GM23338 (cell line): ENCODE measurements at regions not wholly inside any gene's neighbourhood (a gene's known extent, or its start where the extent isn't known, plus 50 kb on each side); places are given as distances from the start of the nearest gene placed in this dataset.

ENCODE experiments used
- ATAC-seq: fragments of 200-7000 bp; cut with Tn5 transposase; 3 replicates; pipeline ENCODE4 v1.9.1; 2020
- DNase-seq: peaks from one replicate; pipeline ENCODE4 v3.0.0-alpha.2; 2015; ENCODE audit warnings: low spot score
- H2AFZ ChIP-seq: fragments of 200-600 bp; sonication (generic); 2 replicates; pipeline ENCODE4 v1.8.0; 2016; ENCODE audit warnings: antibody characterized with exemption, mild to moderate bottlenecking, moderate library complexity
- H3F3A ChIP-seq: fragments of 200-600 bp; sonication (generic); replicated peaks from 2 replicates; pipeline ENCODE4 v1.8.0; 2017; ENCODE audit warnings: antibody characterized with exemption, mixed run types, low read depth
- H3K27ac ChIP-seq: fragments of 200-600 bp; sonication (generic); 2 replicates; pipeline ENCODE4 v1.6.1; 2016; ENCODE audit warnings: low read depth
- H3K27me3 ChIP-seq: fragments of 200-600 bp; sonication (generic); 2 replicates; pipeline ENCODE4 v1.8.0; 2016; ENCODE audit warnings: mild to moderate bottlenecking, mixed run types, moderate library complexity; ENCODE audit not compliant: insufficient read depth
- H3K36me3 ChIP-seq: fragments of 200-600 bp; sonication (generic); 2 replicates; pipeline ENCODE4 v1.8.0; 2016; ENCODE audit warnings: mild to moderate bottlenecking; ENCODE audit not compliant: insufficient read depth
- H3K4me1 ChIP-seq: fragments of 200-600 bp; sonication (generic); 2 replicates; pipeline ENCODE4 v1.8.0; 2016; ENCODE audit warnings: mild to moderate bottlenecking, moderate library complexity; ENCODE audit not compliant: insufficient read depth
- H3K4me2 ChIP-seq: fragments of 200-600 bp; sonication (generic); 2 replicates; pipeline ENCODE4 v1.7.1; 2017; ENCODE audit warnings: mixed run types
- H3K4me3 ChIP-seq: fragments of 200-600 bp; sonication (generic); 2 replicates; pipeline ENCODE4 v1.6.1; 2016; ENCODE audit warnings: mixed run types
- H3K79me2 ChIP-seq: fragments of 200-600 bp; sonication (generic); replicated peaks from 2 replicates; pipeline ENCODE4 v1.8.0; 2017; ENCODE audit warnings: mild to moderate bottlenecking; ENCODE audit not compliant: insufficient read depth
- H3K9me2 ChIP-seq: fragments of 200-600 bp; sonication (generic); 2 replicates; pipeline ENCODE4 v1.8.0; 2017; ENCODE audit not compliant: insufficient read depth
- H4K20me1 ChIP-seq: fragments of 200-600 bp; sonication (generic); replicated peaks from 2 replicates; pipeline ENCODE4 v1.8.0; 2017; ENCODE audit warnings: mild to moderate bottlenecking; ENCODE audit not compliant: insufficient read depth
- H3K27ac Mint-ChIP-seq: 2 replicates; pipeline ENCODE4 v1.8.0; 2020; ENCODE audit warnings: inconsistent platforms, mild to moderate bottlenecking, moderate library complexity, mixed read lengths
- H3K27me3 Mint-ChIP-seq: 3 replicates; pipeline ENCODE4 v1.8.0; 2022; ENCODE audit warnings: low read depth, mild to moderate bottlenecking, moderate library complexity, mixed read lengths, inconsistent platforms; ENCODE audit not compliant: insufficient read depth, poor library complexity
- H3K36me3 Mint-ChIP-seq: 3 replicates; pipeline ENCODE4 v1.8.0; 2021; ENCODE audit warnings: low read depth, mild to moderate bottlenecking, inconsistent platforms, moderate library complexity, mixed read lengths
- H3K4me1 Mint-ChIP-seq: 3 replicates; pipeline ENCODE4 v1.8.0; 2020; ENCODE audit warnings: mild to moderate bottlenecking, inconsistent platforms, mixed read lengths
- H3K4me3 Mint-ChIP-seq: 3 replicates; pipeline ENCODE4 v1.8.0; 2021; ENCODE audit warnings: moderate library complexity, mild to moderate bottlenecking, inconsistent platforms, mixed read lengths
- H3K9me3 Mint-ChIP-seq: 3 replicates; pipeline ENCODE4 v1.8.0; 2020; ENCODE audit warnings: moderate library complexity, mild to moderate bottlenecking, inconsistent platforms, mixed read lengths
- CREB1 ChIP-seq: fragments of 250-450 bp; sonication (Bioruptor Pico); IDR thresholded peaks from 2 replicates; pipeline ENCODE4 v1.5.0; 2020; ENCODE audit warnings: low read depth, mild to moderate bottlenecking, moderate library complexity
- EZH2 ChIP-seq: fragments of 200-600 bp; sonication (generic); IDR thresholded peaks from one replicate; pipeline ENCODE4 v1.8.0; 2017; ENCODE audit warnings: antibody characterized with exemption, mild to moderate bottlenecking, low read depth; ENCODE audit not compliant: unreplicated experiment
- EZH2phosphoT487 ChIP-seq: fragments of 200-600 bp; sonication (generic); IDR thresholded peaks from one replicate; pipeline ENCODE4 v1.8.1; 2018; ENCODE audit warnings: antibody characterized with exemption; ENCODE audit not compliant: unreplicated experiment
- JUNB ChIP-seq: IDR thresholded peaks from one replicate; pipeline ENCODE4 v1.6.1; 2016; ENCODE audit warnings: antibody characterized with exemption; ENCODE audit not compliant: unreplicated experiment
- NANOG ChIP-seq: IDR thresholded peaks from 2 replicates; pipeline ENCODE4 v1.6.1; 2016; ENCODE audit warnings: antibody characterized with exemption, borderline replicate concordance
- POLR2AphosphoS5 ChIP-seq: IDR thresholded peaks from 2 replicates; pipeline ENCODE4 v1.6.1; 2016; ENCODE audit warnings: antibody characterized with exemption, low read depth
- STAT1 ChIP-seq: IDR thresholded peaks from one replicate; pipeline ENCODE4 v1.6.1; 2016; ENCODE audit warnings: antibody characterized with exemption; ENCODE audit not compliant: unreplicated experiment
- ZNF114 ChIP-seq: fragments of 250-450 bp; sonication (Bioruptor Pico); IDR thresholded peaks from 2 replicates; pipeline ENCODE4 v1.5.0; 2020; ENCODE audit warnings: mild to moderate bottlenecking, moderate library complexity
- ZNF331 ChIP-seq: fragments of 250-450 bp; sonication (Bioruptor Pico); IDR thresholded peaks from 2 replicates; pipeline ENCODE4 v1.5.0; 2020; ENCODE audit warnings: low read depth, mild to moderate bottlenecking, moderate library complexity
- TF ChIP-seq, protein P1 (sequence below): IDR thresholded peaks from one replicate; pipeline ENCODE4 v1.6.1; 2018; ENCODE audit warnings: antibody characterized with exemption; ENCODE audit not compliant: unreplicated experiment
- TF ChIP-seq, protein P2 (sequence below): IDR thresholded peaks from 2 replicates; pipeline ENCODE4 v1.6.1; 2016; ENCODE audit warnings: antibody characterized with exemption
- TF ChIP-seq, protein P3 (sequence below), 2 experiments: fragments of 200-600 bp in 1 of 2; sonication (generic) in 1 of 2; conservative IDR thresholded peaks; 2 replicates each; pipeline versions ENCODE4 v1.5.1 to v1.6.1; 2016 to 2017; ENCODE audit warnings: antibody characterized with exemption in 2 of 2, low read depth in 2 of 2, mild to moderate bottlenecking in 2 of 2, moderate library complexity in 1 of 2
- TF ChIP-seq, protein P4 (sequence below): fragments of 250-450 bp; sonication (Bioruptor Pico); IDR thresholded peaks from 2 replicates; pipeline ENCODE4 v1.5.0; 2020; ENCODE audit warnings: mild to moderate bottlenecking, moderate library complexity

DNA sequence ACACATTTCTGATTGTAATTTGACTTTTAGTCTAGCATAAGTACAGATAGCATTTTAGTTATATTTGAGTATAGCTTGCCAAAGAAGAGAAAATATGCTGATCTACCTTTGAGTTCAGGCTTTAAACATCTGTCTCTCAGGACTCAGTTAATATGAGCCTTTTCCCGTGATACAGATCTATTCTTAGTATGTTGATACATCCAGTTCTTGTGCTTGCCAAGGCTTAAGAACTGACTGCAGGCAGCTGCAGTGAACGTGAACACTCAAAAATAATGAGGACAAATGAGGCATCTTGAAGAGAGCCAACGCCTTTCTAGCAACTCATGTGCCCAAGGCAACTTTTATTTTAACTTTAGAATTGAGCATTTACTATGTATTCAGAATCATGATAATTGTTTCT, 325.5 kb downstream of the SI start:
- H3K36me3 Mint-ChIP-seq = no peaks in the 10 kb centered on the region
- Histone ChIP-seq H3K36me3 (no peaks in the 10 kb centered on the region), H3F3A (no peaks in the 10 kb centered on the region), H3K27me3 (no peaks in the 10 kb centered on the region), H4K20me1 (no peaks in the 10 kb centered on the region), H3K4me3 (no peak overlapping the region), H3K27ac (no peak overlapping the region), H3K79me2 (no peaks in the 10 kb centered on the region), H2AFZ (no peak overlapping the region), H3K4me2 (no peak overlapping the region), H3K9me2 (no peaks in the 10 kb centered on the region), H3K4me1 (no peaks in the 10 kb centered on the region)
- H3K27me3 Mint-ChIP-seq = no peaks in the 10 kb centered on the region
- no peak for ATAC-seq
- no peaks in the 10 kb centered on the region for H3K9me3 Mint-ChIP-seq
- H3K4me3 Mint-ChIP-seq = no peak overlapping the region
- no peak for TF ChIP-seq CREB1 (CRISPR knock-in tag)
- TF ChIP-seq EZH2 = no peak
- TF ChIP-seq, protein P1, sequence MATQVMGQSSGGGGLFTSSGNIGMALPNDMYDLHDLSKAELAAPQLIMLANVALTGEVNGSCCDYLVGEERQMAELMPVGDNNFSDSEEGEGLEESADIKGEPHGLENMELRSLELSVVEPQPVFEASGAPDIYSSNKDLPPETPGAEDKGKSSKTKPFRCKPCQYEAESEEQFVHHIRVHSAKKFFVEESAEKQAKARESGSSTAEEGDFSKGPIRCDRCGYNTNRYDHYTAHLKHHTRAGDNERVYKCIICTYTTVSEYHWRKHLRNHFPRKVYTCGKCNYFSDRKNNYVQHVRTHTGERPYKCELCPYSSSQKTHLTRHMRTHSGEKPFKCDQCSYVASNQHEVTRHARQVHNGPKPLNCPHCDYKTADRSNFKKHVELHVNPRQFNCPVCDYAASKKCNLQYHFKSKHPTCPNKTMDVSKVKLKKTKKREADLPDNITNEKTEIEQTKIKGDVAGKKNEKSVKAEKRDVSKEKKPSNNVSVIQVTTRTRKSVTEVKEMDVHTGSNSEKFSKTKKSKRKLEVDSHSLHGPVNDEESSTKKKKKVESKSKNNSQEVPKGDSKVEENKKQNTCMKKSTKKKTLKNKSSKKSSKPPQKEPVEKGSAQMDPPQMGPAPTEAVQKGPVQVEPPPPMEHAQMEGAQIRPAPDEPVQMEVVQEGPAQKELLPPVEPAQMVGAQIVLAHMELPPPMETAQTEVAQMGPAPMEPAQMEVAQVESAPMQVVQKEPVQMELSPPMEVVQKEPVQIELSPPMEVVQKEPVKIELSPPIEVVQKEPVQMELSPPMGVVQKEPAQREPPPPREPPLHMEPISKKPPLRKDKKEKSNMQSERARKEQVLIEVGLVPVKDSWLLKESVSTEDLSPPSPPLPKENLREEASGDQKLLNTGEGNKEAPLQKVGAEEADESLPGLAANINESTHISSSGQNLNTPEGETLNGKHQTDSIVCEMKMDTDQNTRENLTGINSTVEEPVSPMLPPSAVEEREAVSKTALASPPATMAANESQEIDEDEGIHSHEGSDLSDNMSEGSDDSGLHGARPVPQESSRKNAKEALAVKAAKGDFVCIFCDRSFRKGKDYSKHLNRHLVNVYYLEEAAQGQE = no peak
- TF ChIP-seq, protein P2, sequence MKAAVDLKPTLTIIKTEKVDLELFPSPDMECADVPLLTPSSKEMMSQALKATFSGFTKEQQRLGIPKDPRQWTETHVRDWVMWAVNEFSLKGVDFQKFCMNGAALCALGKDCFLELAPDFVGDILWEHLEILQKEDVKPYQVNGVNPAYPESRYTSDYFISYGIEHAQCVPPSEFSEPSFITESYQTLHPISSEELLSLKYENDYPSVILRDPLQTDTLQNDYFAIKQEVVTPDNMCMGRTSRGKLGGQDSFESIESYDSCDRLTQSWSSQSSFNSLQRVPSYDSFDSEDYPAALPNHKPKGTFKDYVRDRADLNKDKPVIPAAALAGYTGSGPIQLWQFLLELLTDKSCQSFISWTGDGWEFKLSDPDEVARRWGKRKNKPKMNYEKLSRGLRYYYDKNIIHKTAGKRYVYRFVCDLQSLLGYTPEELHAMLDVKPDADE = no peak
- TF ChIP-seq POLR2AphosphoS5 = no peak
- TF ChIP-seq STAT1 = no peak
- TF ChIP-seq JUNB = no peak
- no peak for TF ChIP-seq ZNF331 (CRISPR knock-in tag)
- TF ChIP-seq EZH2phosphoT487 = no peak
- no peak for TF ChIP-seq NANOG
- no peak for TF ChIP-seq ZNF114 (CRISPR knock-in tag)
- TF ChIP-seq, protein P3, sequence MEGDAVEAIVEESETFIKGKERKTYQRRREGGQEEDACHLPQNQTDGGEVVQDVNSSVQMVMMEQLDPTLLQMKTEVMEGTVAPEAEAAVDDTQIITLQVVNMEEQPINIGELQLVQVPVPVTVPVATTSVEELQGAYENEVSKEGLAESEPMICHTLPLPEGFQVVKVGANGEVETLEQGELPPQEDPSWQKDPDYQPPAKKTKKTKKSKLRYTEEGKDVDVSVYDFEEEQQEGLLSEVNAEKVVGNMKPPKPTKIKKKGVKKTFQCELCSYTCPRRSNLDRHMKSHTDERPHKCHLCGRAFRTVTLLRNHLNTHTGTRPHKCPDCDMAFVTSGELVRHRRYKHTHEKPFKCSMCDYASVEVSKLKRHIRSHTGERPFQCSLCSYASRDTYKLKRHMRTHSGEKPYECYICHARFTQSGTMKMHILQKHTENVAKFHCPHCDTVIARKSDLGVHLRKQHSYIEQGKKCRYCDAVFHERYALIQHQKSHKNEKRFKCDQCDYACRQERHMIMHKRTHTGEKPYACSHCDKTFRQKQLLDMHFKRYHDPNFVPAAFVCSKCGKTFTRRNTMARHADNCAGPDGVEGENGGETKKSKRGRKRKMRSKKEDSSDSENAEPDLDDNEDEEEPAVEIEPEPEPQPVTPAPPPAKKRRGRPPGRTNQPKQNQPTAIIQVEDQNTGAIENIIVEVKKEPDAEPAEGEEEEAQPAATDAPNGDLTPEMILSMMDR (conservative IDR thresholded peaks at IDR 0.05; ENCODE audit: low read depth in 2 of 2) = no peak
- TF ChIP-seq, protein P4, sequence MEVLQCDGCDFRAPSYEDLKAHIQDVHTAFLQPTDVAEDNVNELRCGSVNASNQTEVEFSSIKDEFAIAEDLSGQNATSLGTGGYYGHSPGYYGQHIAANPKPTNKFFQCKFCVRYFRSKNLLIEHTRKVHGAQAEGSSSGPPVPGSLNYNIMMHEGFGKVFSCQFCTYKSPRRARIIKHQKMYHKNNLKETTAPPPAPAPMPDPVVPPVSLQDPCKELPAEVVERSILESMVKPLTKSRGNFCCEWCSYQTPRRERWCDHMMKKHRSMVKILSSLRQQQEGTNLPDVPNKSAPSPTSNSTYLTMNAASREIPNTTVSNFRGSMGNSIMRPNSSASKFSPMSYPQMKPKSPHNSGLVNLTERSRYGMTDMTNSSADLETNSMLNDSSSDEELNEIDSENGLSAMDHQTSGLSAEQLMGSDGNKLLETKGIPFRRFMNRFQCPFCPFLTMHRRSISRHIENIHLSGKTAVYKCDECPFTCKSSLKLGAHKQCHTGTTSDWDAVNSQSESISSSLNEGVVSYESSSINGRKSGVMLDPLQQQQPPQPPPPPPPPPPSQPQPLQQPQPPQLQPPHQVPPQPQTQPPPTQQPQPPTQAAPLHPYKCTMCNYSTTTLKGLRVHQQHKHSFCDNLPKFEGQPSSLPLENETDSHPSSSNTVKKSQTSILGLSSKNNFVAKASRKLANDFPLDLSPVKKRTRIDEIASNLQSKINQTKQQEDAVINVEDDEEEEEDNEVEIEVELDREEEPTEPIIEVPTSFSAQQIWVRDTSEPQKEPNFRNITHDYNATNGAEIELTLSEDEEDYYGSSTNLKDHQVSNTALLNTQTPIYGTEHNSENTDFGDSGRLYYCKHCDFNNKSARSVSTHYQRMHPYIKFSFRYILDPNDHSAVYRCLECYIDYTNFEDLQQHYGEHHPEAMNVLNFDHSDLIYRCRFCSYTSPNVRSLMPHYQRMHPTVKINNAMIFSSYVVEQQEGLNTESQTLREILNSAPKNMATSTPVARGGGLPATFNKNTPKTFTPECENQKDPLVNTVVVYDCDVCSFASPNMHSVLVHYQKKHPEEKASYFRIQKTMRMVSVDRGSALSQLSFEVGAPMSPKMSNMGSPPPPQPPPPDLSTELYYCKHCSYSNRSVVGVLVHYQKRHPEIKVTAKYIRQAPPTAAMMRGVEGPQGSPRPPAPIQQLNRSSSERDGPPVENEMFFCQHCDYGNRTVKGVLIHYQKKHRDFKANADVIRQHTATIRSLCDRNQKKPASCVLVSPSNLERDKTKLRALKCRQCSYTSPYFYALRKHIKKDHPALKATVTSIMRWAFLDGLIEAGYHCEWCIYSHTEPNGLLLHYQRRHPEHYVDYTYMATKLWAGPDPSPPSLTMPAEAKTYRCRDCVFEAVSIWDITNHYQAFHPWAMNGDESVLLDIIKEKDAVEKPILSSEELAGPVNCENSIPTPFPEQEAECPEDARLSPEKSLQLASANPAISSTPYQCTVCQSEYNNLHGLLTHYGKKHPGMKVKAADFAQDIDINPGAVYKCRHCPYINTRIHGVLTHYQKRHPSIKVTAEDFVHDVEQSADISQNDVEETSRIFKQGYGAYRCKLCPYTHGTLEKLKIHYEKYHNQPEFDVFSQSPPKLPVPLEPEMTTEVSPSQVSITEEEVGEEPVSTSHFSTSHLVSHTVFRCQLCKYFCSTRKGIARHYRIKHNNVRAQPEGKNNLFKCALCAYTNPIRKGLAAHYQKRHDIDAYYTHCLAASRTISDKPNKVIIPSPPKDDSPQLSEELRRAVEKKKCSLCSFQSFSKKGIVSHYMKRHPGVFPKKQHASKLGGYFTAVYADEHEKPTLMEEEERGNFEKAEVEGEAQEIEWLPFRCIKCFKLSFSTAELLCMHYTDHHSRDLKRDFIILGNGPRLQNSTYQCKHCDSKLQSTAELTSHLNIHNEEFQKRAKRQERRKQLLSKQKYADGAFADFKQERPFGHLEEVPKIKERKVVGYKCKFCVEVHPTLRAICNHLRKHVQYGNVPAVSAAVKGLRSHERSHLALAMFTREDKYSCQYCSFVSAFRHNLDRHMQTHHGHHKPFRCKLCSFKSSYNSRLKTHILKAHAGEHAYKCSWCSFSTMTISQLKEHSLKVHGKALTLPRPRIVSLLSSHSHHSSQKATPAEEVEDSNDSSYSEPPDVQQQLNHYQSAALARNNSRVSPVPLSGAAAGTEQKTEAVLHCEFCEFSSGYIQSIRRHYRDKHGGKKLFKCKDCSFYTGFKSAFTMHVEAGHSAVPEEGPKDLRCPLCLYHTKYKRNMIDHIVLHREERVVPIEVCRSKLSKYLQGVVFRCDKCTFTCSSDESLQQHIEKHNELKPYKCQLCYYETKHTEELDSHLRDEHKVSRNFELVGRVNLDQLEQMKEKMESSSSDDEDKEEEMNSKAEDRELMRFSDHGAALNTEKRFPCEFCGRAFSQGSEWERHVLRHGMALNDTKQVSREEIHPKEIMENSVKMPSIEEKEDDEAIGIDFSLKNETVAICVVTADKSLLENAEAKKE (CRISPR knock-in tag) = no peak
- H3K27ac Mint-ChIP-seq = no peak overlapping the region
- no peaks in the 10 kb centered on the region for H3K4me1 Mint-ChIP-seq
- DNase-seq = no peak
